Prostate gland (tissue), 2 donors: ENCODE measurements at regions not wholly inside any gene's neighbourhood (a gene's known extent, or its start where the extent isn't known, plus 50 kb on each side); places are given as distances from the start of the nearest gene placed in this dataset.

Source experiments
- CTCF ChIP-seq, 4 experiments: fragments of 200-600 bp in 2 of 4; fragments of 450-650 bp in 2 of 4; sonication (generic) in 2 of 4; IDR thresholded peaks; 1 replicate in 3 of 4; 2 replicates in 1 of 4; pipeline ENCODE4 v1.5.1; 2016 to 2019; ENCODE audit warnings: antibody characterized with exemption in 4 of 4, mild to moderate bottlenecking in 2 of 4, moderate library complexity in 2 of 4
- POLR2A ChIP-seq: fragments of 450-650 bp; IDR thresholded peaks from one replicate; pipeline ENCODE4 v1.6.1; 2016; ENCODE audit warnings: antibody characterized with exemption, mild to moderate bottlenecking

- TF ChIP-seq CTCF (IDR thresholded peaks at IDR 0.05) (no peak), POLR2A (no peak)
Measured at GRCh38 chr16:79419148-79419547, 181.4 kb downstream of the MAF start.
